ENCODE measurements at regions not wholly inside any gene's neighbourhood (a gene's known extent, or its start where the extent isn't known, plus 50 kb on each side); places are given as distances from the start of the nearest gene placed in this dataset.

- TF ChIP-seq BRCA1 (IDR thresholded peaks at IDR 0.05; ENCODE audit: low read depth, low read length) (no peak), GABPA (IDR thresholded peaks at IDR 0.05; ENCODE audit: low read depth) (no peak), RBBP5 (conservative IDR thresholded peaks at IDR 0.05) (no peak), CBX3 (IDR thresholded peaks at IDR 0.05; ENCODE audit: borderline replicate concordance, low read depth) (no peak), ZNF274 (IDR thresholded peaks at IDR 0.05; ENCODE audit: insufficient read depth, insufficient read length) (no peak)
These were observed 236.0 kb upstream of the EYS start for GRCh38 chr6:65943051-65943450.
